Gastroesophageal sphincter (tissue), 4 donors: ENCODE measurements at regions not wholly inside any gene's neighbourhood (a gene's known extent, or its start where the extent isn't known, plus 50 kb on each side); places are given as distances from the start of the nearest gene placed in this dataset.

ENCODE experiments used
- ATAC-seq: fragments of 150-250 bp; one replicate; pipeline ENCODE4 v1.9.1; 2016; ENCODE audit warnings: mild to moderate bottlenecking, moderate library complexity
- H3K27ac ChIP-seq, 4 donors: fragments of 200-600 bp; sonication (generic) in 3 of 4; 1 replicate in 3 of 4; 2 replicates in 1 of 4; pipeline ENCODE4 v1.5.1; 2016 to 2019
- H3K27me3 ChIP-seq: fragments of 200-600 bp; sonication (generic); one replicate; pipeline ENCODE4 v1.5.1; 2019
- H3K36me3 ChIP-seq, 2 donors: fragments of 200-600 bp; sonication (generic); one replicate each; pipeline ENCODE4 v1.5.1; 2019; ENCODE audit warnings: control low read depth in 1 of 2
- H3K4me1 ChIP-seq, 3 donors: fragments of 200-600 bp; sonication (generic); 1 replicate in 2 of 3; 2 replicates in 1 of 3; pipeline ENCODE4 v1.5.1; 2016 to 2019; ENCODE audit warnings: control low read depth in 2 of 3
- H3K4me3 ChIP-seq, 2 donors: fragments of 200-600 bp; sonication (generic); one replicate each; pipeline ENCODE4 v1.5.1; 2019; ENCODE audit warnings: mild to moderate bottlenecking in 1 of 2, moderate library complexity in 1 of 2
- H3K9me3 ChIP-seq, 3 donors: fragments of 200-600 bp; sonication (generic); one replicate each; pipeline ENCODE4 v1.5.1; 2017 to 2019; ENCODE audit warnings: control low read depth in 2 of 3
- EP300 ChIP-seq: sonication (generic); formaldehyde crosslinking; IDR thresholded peaks from one replicate; pipeline ENCODE4 v1.6.1; 2017; ENCODE audit warnings: antibody characterized with exemption, mild to moderate bottlenecking
- POLR2A ChIP-seq, 2 donors: fragments of 450-650 bp; IDR thresholded peaks; one replicate each; pipeline ENCODE4 v1.6.1; 2017; ENCODE audit warnings: antibody characterized with exemption in 2 of 2, mild to moderate bottlenecking in 2 of 2, moderate library complexity in 1 of 2
- POLR2AphosphoS5 ChIP-seq: sonication (generic); formaldehyde crosslinking; IDR thresholded peaks from one replicate; pipeline ENCODE4 v1.6.1; 2017; ENCODE audit warnings: antibody characterized with exemption
- WGBS, 2 donors: methylation state at CpG; one replicate each; pipeline ENCODE4 v1.1.5; 2018; ENCODE audit warnings: low coverage in 1 of 2; 5-methylcytosine and 5-hydroxymethylcytosine counted together
- TF ChIP-seq, protein P1 (sequence below), 4 experiments: fragments of 200-600 bp in 2 of 4; fragments of 450-650 bp in 2 of 4; sonication (generic) in 1 of 4; IDR thresholded peaks; one replicate each; pipeline ENCODE4 v1.5.1; 2017 to 2019; ENCODE audit warnings: antibody characterized with exemption in 4 of 4, mild to moderate bottlenecking in 2 of 4, moderate library complexity in 2 of 4

- 57 to 100% methylated on average over 1 of the region's 1 CpG for WGBS, 2 donors
Observed at GRCh38 chr18:38633333-38633732, 1067.7 kb upstream of the CELF4 start.

GRCh38 chr18:38619129-38619528 is 1053.5 kb upstream of the CELF4 start:
- Histone ChIP-seq H3K27me3 (no peaks in the 10 kb centered on the region), H3K4me3 (no peak overlapping the region), H3K36me3 (no peaks in the 10 kb centered on the region), H3K9me3 (no peaks in the 10 kb centered on the region), H3K4me1 (no peaks in the 10 kb centered on the region), H3K27ac (no peak overlapping the region)
- no peak for ATAC-seq
- TF ChIP-seq EP300: no peak
- TF ChIP-seq POLR2AphosphoS5: no peak
- TF ChIP-seq, protein P1, sequence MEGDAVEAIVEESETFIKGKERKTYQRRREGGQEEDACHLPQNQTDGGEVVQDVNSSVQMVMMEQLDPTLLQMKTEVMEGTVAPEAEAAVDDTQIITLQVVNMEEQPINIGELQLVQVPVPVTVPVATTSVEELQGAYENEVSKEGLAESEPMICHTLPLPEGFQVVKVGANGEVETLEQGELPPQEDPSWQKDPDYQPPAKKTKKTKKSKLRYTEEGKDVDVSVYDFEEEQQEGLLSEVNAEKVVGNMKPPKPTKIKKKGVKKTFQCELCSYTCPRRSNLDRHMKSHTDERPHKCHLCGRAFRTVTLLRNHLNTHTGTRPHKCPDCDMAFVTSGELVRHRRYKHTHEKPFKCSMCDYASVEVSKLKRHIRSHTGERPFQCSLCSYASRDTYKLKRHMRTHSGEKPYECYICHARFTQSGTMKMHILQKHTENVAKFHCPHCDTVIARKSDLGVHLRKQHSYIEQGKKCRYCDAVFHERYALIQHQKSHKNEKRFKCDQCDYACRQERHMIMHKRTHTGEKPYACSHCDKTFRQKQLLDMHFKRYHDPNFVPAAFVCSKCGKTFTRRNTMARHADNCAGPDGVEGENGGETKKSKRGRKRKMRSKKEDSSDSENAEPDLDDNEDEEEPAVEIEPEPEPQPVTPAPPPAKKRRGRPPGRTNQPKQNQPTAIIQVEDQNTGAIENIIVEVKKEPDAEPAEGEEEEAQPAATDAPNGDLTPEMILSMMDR (IDR thresholded peaks at IDR 0.05): no peak

More at GRCh38 chr18:38633333-38633732, 1067.7 kb upstream of the CELF4 start:
- Histone ChIP-seq H3K4me1 (no peaks in the 10 kb centered on the region), H3K36me3 (no peaks in the 10 kb centered on the region), H3K27ac (no peak overlapping the region), H3K4me3 (no peak overlapping the region), H3K27me3 (no peaks in the 10 kb centered on the region), H3K9me3 (no peaks in the 10 kb centered on the region)
- ATAC-seq: no peak
- TF ChIP-seq POLR2A (IDR thresholded peaks at IDR 0.05) (no peak), EP300 (no peak), POLR2AphosphoS5 (no peak)
- TF ChIP-seq, protein P1 (IDR thresholded peaks at IDR 0.05): no peak

GRCh38 chr18:38616306-38616705 is 1050.7 kb upstream of the CELF4 start:
- no peaks in the 10 kb centered on the region for H3K4me1 ChIP-seq
- H3K9me3 ChIP-seq: no peaks in the 10 kb centered on the region
- no peak overlapping the region for H3K4me3 ChIP-seq
- no peak for ATAC-seq
- no peaks in the 10 kb centered on the region for H3K36me3 ChIP-seq
- 39 to 47% methylated on average over 4 of the region's 4 CpGs for WGBS, 2 donors
- TF ChIP-seq EP300 (no peak), POLR2A (IDR thresholded peaks at IDR 0.05) (no peak), POLR2AphosphoS5 (no peak)
- TF ChIP-seq, protein P1 (IDR thresholded peaks at IDR 0.05): no peak
- H3K27ac ChIP-seq: no peak overlapping the region
- no peaks in the 10 kb centered on the region for H3K27me3 ChIP-seq

DNA sequence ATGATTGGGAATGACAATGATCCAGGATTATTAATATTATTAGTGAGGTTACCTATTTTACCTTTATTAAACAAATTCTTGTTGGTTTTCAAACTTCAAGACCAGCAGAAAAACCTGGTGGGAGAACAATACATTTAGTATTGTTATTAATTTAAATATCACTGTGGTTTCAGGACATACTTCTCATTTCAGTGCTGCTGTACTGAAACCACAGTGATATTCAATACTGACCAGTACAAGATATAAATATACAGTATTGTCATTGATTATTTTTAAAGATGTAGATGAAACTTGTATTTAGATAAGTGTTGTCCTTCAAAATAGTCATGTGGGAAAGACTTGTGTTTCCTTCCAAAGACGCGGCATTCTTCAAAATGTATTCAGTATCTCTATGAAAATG is 1047.3 kb upstream of the CELF4 start:
- H3K27me3 ChIP-seq: no peaks in the 10 kb centered on the region
- WGBS, 2 donors: 94 to 100% methylated on average over 2 of the region's 2 CpGs
- H3K36me3 ChIP-seq: no peaks in the 10 kb centered on the region
- H3K9me3 ChIP-seq: no peaks in the 10 kb centered on the region
- no peaks in the 10 kb centered on the region for H3K4me1 ChIP-seq
- no peak for TF ChIP-seq POLR2AphosphoS5
- TF ChIP-seq, protein P1 (IDR thresholded peaks at IDR 0.05): no peak
- no peak for TF ChIP-seq POLR2A (IDR thresholded peaks at IDR 0.05)
- no peak for TF ChIP-seq EP300
- no peak overlapping the region for H3K4me3 ChIP-seq
- ATAC-seq: no peak
- H3K27ac ChIP-seq: no peak overlapping the region

- no peaks in the 10 kb centered on the region for H3K27me3 ChIP-seq
- TF ChIP-seq EP300: no peak
- 67 to 74% methylated on average over 6 to 8 of the region's 9 CpGs for WGBS, 2 donors
- no peak for ATAC-seq
- no peaks in the 10 kb centered on the region for H3K9me3 ChIP-seq
- no peak overlapping the region for H3K4me3 ChIP-seq
- H3K36me3 ChIP-seq: no peaks in the 10 kb centered on the region
- H3K4me1 ChIP-seq: no peaks in the 10 kb centered on the region
- no peak overlapping the region for H3K27ac ChIP-seq
Observed at GRCh38 chr18:38611036-38611964, 1045.7 kb upstream of the CELF4 start.
